Type B pancreatic cell (in vitro differentiated cells): ENCODE measurements at regions not wholly inside any gene's neighbourhood (a gene's known extent, or its start where the extent isn't known, plus 50 kb on each side); places are given as distances from the start of the nearest gene placed in this dataset.

Experiments used
- DNase-seq: peaks from one replicate; pipeline ENCODE4 v3.0.0; 2021; ENCODE audit warnings: mixed read lengths; ENCODE audit not compliant: unreplicated experiment; ENCODE audit errors: extremely low spot score
- H3K27ac Mint-ChIP-seq: 2 replicates; pipeline ENCODE4 v1.8.0; 2021; ENCODE audit warnings: mild to moderate bottlenecking, mixed read lengths
- H3K27me3 Mint-ChIP-seq: 2 replicates; pipeline ENCODE4 v1.8.0; 2021; ENCODE audit warnings: mixed read lengths
- H3K36me3 Mint-ChIP-seq: 2 replicates; pipeline ENCODE4 v1.8.0; 2021; ENCODE audit warnings: mixed read lengths
- H3K4me1 Mint-ChIP-seq: one replicate; pipeline ENCODE4 v1.8.0; 2021; ENCODE audit warnings: mixed read lengths; ENCODE audit not compliant: unreplicated experiment
- H3K4me3 Mint-ChIP-seq: 2 replicates; pipeline ENCODE4 v1.8.0; 2021; ENCODE audit warnings: mild to moderate bottlenecking, mixed read lengths
- H3K9me3 Mint-ChIP-seq: 2 replicates; pipeline ENCODE4 v1.8.0; 2021; ENCODE audit warnings: mixed read lengths
- TF ChIP-seq, protein P1 (sequence below): fragments of 200-600 bp; sonication (generic); conservative IDR thresholded peaks from 2 replicates; pipeline ENCODE4 v1.5.0; 2021; ENCODE audit warnings: antibody characterized with exemption, mild to moderate bottlenecking

DNA sequence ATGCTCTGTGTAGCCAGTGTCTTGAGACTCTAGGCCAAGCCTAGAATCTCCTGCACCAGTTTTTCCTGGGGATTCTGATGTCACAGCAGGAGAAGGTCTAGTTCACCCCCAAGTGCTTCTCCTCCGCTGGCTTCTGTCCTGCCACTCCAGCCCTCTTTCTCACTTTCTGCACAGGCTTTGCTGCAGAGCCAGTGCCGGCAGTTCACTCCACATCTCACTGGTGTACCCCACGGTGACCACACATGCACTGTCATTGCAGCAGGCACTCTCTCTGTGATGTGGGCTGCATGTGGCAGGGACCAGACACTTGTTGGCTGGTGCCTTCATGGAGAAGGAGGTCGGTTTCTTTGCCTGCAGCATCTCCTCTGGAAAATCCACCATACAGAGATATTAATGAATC, 643.8 kb upstream of the GALNTL6 start:
- H3K9me3 Mint-ChIP-seq, result peaks cover 8% of the 10 kb centered on the region
- H3K27me3 Mint-ChIP-seq, result no peaks in the 10 kb centered on the region
- DNase-seq, result no peak
- no peak overlapping the region for H3K4me3 Mint-ChIP-seq
- no peak overlapping the region for H3K27ac Mint-ChIP-seq
- no peaks in the 10 kb centered on the region for H3K36me3 Mint-ChIP-seq
- TF ChIP-seq, protein P1, sequence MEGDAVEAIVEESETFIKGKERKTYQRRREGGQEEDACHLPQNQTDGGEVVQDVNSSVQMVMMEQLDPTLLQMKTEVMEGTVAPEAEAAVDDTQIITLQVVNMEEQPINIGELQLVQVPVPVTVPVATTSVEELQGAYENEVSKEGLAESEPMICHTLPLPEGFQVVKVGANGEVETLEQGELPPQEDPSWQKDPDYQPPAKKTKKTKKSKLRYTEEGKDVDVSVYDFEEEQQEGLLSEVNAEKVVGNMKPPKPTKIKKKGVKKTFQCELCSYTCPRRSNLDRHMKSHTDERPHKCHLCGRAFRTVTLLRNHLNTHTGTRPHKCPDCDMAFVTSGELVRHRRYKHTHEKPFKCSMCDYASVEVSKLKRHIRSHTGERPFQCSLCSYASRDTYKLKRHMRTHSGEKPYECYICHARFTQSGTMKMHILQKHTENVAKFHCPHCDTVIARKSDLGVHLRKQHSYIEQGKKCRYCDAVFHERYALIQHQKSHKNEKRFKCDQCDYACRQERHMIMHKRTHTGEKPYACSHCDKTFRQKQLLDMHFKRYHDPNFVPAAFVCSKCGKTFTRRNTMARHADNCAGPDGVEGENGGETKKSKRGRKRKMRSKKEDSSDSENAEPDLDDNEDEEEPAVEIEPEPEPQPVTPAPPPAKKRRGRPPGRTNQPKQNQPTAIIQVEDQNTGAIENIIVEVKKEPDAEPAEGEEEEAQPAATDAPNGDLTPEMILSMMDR, result no peak
- H3K4me1 Mint-ChIP-seq, result no peaks in the 10 kb centered on the region

DNA sequence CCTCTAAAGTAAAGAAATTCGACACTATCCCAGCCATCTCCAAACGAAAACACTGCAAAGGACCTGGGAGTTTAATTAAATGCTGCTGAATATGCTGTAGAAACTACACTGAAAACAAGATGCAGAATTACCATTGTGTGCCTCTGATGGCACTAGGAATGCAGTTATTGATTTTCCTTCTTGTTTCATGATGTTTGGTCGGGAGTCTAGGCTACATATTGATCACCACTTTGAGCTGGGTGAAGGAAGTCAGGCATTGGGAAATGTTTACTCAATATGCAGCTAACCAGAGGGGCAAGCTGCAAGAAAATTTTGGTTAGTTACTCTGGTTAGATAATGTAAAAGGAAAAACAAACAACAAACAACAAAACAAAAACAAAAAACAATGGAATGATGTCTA, 650.7 kb upstream of the GALNTL6 start:
- Mint-ChIP-seq H3K4me1 (peaks cover 4% of the 10 kb centered on the region), H3K4me3 (no peak overlapping the region), H3K27ac (no peak overlapping the region)

DNA sequence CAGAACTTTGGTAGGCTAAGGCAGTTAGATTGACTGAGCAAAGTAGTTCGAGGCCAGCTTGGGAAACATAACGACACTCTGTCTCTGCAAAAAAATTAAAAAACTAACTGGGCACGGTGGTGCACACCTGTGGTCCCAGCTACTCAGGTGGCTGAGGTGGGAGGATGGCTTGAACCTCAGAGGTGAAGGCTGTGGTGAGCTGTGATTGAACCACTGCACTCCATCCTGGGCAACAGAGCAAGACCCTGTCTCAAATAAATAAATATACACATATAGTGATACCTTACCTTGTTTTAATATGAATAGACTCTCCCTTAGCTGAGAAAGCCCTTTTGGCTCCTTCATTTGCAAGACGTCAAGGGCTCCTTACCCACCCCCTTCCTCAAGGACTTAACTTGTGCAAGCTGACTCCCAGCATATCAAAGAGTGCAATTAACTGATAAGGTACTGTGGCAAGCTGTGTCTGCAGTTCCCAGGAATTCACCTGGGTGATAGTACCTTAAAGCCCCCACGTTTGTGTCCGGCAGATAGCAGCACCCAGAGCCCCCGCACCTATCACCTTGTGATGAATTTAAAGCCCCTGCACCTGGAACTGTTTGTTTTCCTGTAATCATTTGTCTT, 655.6 kb upstream of the GALNTL6 start:
- Mint-ChIP-seq H3K4me3 (no peak overlapping the region), H3K36me3 (no peaks in the 10 kb centered on the region), H3K4me1 (peaks cover 3% of the 10 kb centered on the region), H3K27me3 (no peaks in the 10 kb centered on the region), H3K9me3 (no peaks in the 10 kb centered on the region), H3K27ac (no peak overlapping the region)
- TF ChIP-seq, protein P1, result no peak
- no peak for DNase-seq

More for the DNA sequence above, 650.7 kb upstream of the GALNTL6 start:
- H3K9me3 Mint-ChIP-seq, result no peaks in the 10 kb centered on the region
- H3K36me3 Mint-ChIP-seq, result no peaks in the 10 kb centered on the region
- DNase-seq, result no peak
- TF ChIP-seq, protein P1, result no peak
- H3K27me3 Mint-ChIP-seq, result no peaks in the 10 kb centered on the region

DNA sequence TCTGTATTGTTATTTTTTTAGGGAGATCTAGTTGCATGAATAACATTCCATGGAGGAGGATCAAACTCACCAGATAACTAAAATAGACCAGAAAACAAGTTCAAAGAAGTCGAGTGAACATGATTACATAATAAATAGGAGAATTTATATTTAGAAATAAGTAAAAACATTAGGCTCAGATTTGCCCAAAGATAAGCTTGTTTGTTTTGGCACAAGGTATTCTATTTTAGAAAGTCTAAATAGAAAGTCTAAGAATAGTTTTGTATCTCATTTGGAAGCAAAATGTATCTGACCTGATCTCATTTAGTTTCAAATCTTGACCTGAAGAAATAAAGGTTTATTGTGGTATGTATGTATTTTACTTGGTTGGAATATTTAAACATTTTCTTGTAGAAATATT, 670.6 kb upstream of the GALNTL6 start:
- TF ChIP-seq, protein P1, result no peak
- Mint-ChIP-seq H3K36me3 (no peaks in the 10 kb centered on the region), H3K27me3 (no peaks in the 10 kb centered on the region), H3K4me3 (no peak overlapping the region), H3K27ac (no peak overlapping the region), H3K9me3 (no peaks in the 10 kb centered on the region), H3K4me1 (no peaks in the 10 kb centered on the region)
- no peak for DNase-seq

DNA sequence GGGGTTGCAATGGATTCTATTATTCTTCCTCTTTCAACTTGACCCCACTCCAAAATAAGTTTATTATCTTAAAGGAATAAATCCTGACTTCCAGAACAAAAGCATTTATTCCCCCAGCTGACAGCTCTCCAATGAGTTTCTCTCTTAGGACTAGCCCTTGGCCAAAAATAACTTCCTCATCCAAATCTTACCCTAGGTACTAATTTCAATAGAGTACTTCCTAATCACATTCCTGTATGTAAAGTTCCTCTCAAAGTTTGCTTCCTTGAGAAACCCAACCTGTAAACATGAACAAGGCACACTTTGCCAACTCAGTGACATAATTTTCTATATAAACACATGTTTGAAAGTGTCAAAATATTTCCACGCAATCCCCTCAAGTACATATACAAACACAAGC, 671.2 kb upstream of the GALNTL6 start:
- Mint-ChIP-seq H3K36me3 (no peaks in the 10 kb centered on the region), H3K4me1 (no peaks in the 10 kb centered on the region), H3K9me3 (no peaks in the 10 kb centered on the region), H3K27ac (no peak overlapping the region), H3K27me3 (no peaks in the 10 kb centered on the region), H3K4me3 (no peak overlapping the region)
- DNase-seq, result no peak
- TF ChIP-seq, protein P1, result no peak

DNA sequence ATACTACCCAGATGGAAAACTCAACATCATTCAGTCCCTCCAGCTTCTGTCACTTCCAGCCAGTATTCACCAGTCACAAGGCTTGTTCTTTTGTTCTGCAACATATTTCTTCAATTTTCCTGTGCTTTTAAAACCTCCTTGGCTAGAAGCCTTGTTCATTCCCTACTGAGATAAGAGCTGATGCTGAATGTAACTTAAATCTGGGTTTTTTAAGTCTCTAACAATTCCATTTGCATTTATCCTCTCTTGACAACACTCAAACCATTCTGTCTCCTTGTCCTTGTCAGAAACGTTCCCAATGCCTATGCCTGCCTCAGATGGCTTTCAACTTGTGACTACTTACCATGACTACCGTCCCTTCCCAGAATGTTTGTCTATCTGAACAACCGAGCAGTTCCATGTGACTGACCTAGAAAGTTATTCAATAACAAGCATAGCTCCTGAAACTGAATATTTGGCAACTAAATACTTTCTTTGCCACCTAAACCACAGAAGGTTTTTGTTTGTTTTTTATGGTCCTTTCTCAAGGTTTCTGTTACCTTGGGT, 682.9 kb upstream of the GALNTL6 start:
- Mint-ChIP-seq H3K36me3 (no peaks in the 10 kb centered on the region), H3K4me3 (no peak overlapping the region), H3K9me3 (no peaks in the 10 kb centered on the region)

More for the DNA sequence above, 682.9 kb upstream of the GALNTL6 start:
- Mint-ChIP-seq H3K27me3 (no peaks in the 10 kb centered on the region), H3K4me1 (peaks cover 5% of the 10 kb centered on the region), H3K27ac (no peak overlapping the region)
- TF ChIP-seq, protein P1, result no peak
- no peak for DNase-seq
